Astrocyte (in vitro differentiated cells and primary cell): ENCODE measurements at regions not wholly inside any gene's neighbourhood (a gene's known extent, or its start where the extent isn't known, plus 50 kb on each side); places are given as distances from the start of the nearest gene placed in this dataset.
A peak's percentile ranks its signal among the peaks of the same experiment; 100 is the strongest.

ENCODE experiments used
- DNase-seq: peaks from one replicate; pipeline ENCODE4 v3.0.0-alpha.2; 2010; ENCODE audit warnings: low read depth
- FAIRE-seq: peaks from 2 replicates; lab custom pipeline; 2011; peaks lifted over from hg19 to GRCh38; lab: Jason Lieb, UNC
- H2AFZ ChIP-seq: 2 replicates; pipeline ENCODE4 v1.6.0; 2012; ENCODE audit warnings: low read depth, low read length, inconsistent platforms
- H3K27ac ChIP-seq: 2 replicates; pipeline ENCODE4 v1.5.1; 2011; ENCODE audit warnings: low read depth, low read length, inconsistent platforms
- H3K27me3 ChIP-seq: 2 replicates; pipeline ENCODE4 v1.6.0; 2011; ENCODE audit warnings: low read length, inconsistent platforms; ENCODE audit not compliant: insufficient read depth
- H3K36me3 ChIP-seq: 2 replicates; pipeline ENCODE4 v1.5.1; 2011; ENCODE audit warnings: low read length, inconsistent platforms; ENCODE audit not compliant: insufficient read depth
- H3K4me1 ChIP-seq: 2 replicates; pipeline ENCODE4 v1.5.1; 2011; ENCODE audit warnings: low read length, inconsistent platforms; ENCODE audit not compliant: insufficient read depth
- H3K4me2 ChIP-seq: 2 replicates; pipeline ENCODE4 v1.6.0; 2012; ENCODE audit warnings: low read length, inconsistent platforms
- H3K4me3 ChIP-seq: 2 replicates; pipeline ENCODE4 v1.5.1; 2011; ENCODE audit warnings: low read depth, mild to moderate bottlenecking, low read length, inconsistent platforms; ENCODE audit not compliant: insufficient read depth
- H3K79me2 ChIP-seq: 2 replicates; pipeline ENCODE4 v1.6.0; 2012; ENCODE audit warnings: mild to moderate bottlenecking, low read length, inconsistent platforms; ENCODE audit not compliant: insufficient read depth
- H3K9ac ChIP-seq: 2 replicates; pipeline ENCODE4 v1.6.0; 2012; ENCODE audit warnings: mild to moderate bottlenecking, low read length, inconsistent platforms
- H3K9me3 ChIP-seq: 2 replicates; pipeline ENCODE4 v1.5.1; 2012; ENCODE audit warnings: low read depth, mild to moderate bottlenecking, low read length, inconsistent platforms; ENCODE audit not compliant: insufficient read depth
- H4K20me1 ChIP-seq: 2 replicates; pipeline ENCODE4 v1.6.0; 2012; ENCODE audit warnings: low read length, inconsistent platforms; ENCODE audit not compliant: insufficient read depth
- H3K27ac Mint-ChIP-seq: one replicate; pipeline ENCODE4 v1.8.0; 2021; ENCODE audit warnings: mild to moderate bottlenecking, mixed read lengths; ENCODE audit not compliant: unreplicated experiment
- H3K27me3 Mint-ChIP-seq: one replicate; pipeline ENCODE4 v1.8.0; 2021; ENCODE audit warnings: low read depth, mixed read lengths; ENCODE audit not compliant: unreplicated experiment
- H3K36me3 Mint-ChIP-seq: one replicate; pipeline ENCODE4 v1.8.0; 2021; ENCODE audit warnings: low read depth, mixed read lengths; ENCODE audit not compliant: unreplicated experiment
- H3K4me1 Mint-ChIP-seq: one replicate; pipeline ENCODE4 v1.8.0; 2021; ENCODE audit warnings: low read depth, mixed read lengths; ENCODE audit not compliant: unreplicated experiment
- H3K4me3 Mint-ChIP-seq: one replicate; pipeline ENCODE4 v1.8.0; 2021; ENCODE audit warnings: mild to moderate bottlenecking, moderate library complexity, mixed read lengths; ENCODE audit not compliant: unreplicated experiment
- H3K9me3 Mint-ChIP-seq: one replicate; pipeline ENCODE4 v1.8.0; 2021; ENCODE audit warnings: mild to moderate bottlenecking, mixed read lengths; ENCODE audit not compliant: unreplicated experiment
- CTCF ChIP-seq: IDR thresholded peaks from 2 replicates; pipeline ENCODE4 v1.5.1; 2011; ENCODE audit warnings: low read depth, mild to moderate bottlenecking, inconsistent platforms, low read length, moderate library complexity; ENCODE audit not compliant: insufficient read depth
- EZH2 ChIP-seq: IDR thresholded peaks from 2 replicates; pipeline ENCODE4 v1.6.1; 2012; ENCODE audit warnings: mild to moderate bottlenecking, low read length, inconsistent platforms; ENCODE audit not compliant: insufficient read depth

DNA sequence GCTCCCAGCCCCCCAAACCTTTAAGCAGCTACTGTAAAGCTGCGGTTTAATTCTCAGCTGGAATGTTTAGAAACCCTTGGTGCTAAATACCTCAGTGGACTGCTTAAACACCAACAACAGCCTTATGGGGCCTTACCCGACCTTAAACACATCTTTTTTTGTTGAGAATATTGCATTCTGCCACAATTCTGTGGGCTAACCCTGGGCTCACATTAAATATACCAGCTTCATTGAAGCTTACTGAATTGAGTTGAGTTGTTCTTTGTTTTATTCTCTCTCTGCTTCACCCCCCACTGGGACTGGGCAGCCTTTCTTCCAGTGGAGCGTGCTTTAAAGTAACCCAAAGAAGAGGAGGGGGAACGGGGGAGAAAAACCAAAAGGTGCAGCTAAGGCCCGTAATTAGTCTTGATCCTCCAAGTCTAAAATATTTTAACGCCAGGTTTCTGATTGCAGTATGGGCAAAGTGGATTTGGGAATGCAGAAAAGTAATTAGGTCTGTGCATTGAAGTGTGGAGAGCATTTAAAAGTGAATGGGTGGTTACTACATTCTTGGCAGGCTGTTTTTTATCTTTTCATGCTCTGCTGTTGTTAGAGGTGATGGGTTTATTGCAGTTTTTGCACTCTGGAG, 281.2 kb downstream of the NR2F1-AS1 start:
- peak; percentile 64 for DNase-seq
- H3K4me3 ChIP-seq = no peak overlapping the region
- no peaks in the 10 kb centered on the region for H3K9me3 ChIP-seq
- Mint-ChIP-seq H3K9me3 (no peaks in the 10 kb centered on the region), H3K4me3 (no peak overlapping the region), H3K27me3 (no peaks in the 10 kb centered on the region), H3K36me3 (no peaks in the 10 kb centered on the region), H3K4me1 (peaks cover 52% of the 10 kb centered on the region), H3K27ac (peak overlapping the region; percentile 30)
- no peak overlapping the region for H3K27ac ChIP-seq
- no peaks in the 10 kb centered on the region for H3K36me3 ChIP-seq
- H3K79me2 ChIP-seq = no peaks in the 10 kb centered on the region
- H3K9ac ChIP-seq = no peak overlapping the region
- no peaks in the 10 kb centered on the region for H4K20me1 ChIP-seq
- no peak for FAIRE-seq
- no peaks in the 10 kb centered on the region for H3K27me3 ChIP-seq
- H3K4me1 ChIP-seq = peaks cover 19% of the 10 kb centered on the region
- peak overlapping the region; percentile 49 for H3K4me2 ChIP-seq
- peak overlapping the region; percentile 4 for H2AFZ ChIP-seq
- TF ChIP-seq CTCF (no peak), EZH2 (no peak)

GRCh38 chr5:93297116-93297515, 283.9 kb downstream of the NR2F1-AS1 start:
- Histone ChIP-seq H3K4me3 (no peak overlapping the region), H4K20me1 (no peaks in the 10 kb centered on the region), H3K4me2 (no peak overlapping the region), H3K9ac (no peak overlapping the region), H3K9me3 (no peaks in the 10 kb centered on the region), H3K79me2 (no peaks in the 10 kb centered on the region), H3K4me1 (peaks cover 13% of the 10 kb centered on the region), H3K36me3 (no peaks in the 10 kb centered on the region), H2AFZ (no peak overlapping the region), H3K27me3 (no peaks in the 10 kb centered on the region), H3K27ac (no peak overlapping the region)
- H3K9me3 Mint-ChIP-seq = no peaks in the 10 kb centered on the region
- H3K27me3 Mint-ChIP-seq = no peaks in the 10 kb centered on the region
- FAIRE-seq = no peak
- H3K4me1 Mint-ChIP-seq = peaks cover 33% of the 10 kb centered on the region
- H3K36me3 Mint-ChIP-seq = no peaks in the 10 kb centered on the region
- no peak for DNase-seq
- no peak overlapping the region for H3K4me3 Mint-ChIP-seq
- H3K27ac Mint-ChIP-seq = no peak overlapping the region
- no peak for TF ChIP-seq EZH2
- TF ChIP-seq CTCF = no peak

- Histone ChIP-seq H3K4me1 (peaks cover 13% of the 10 kb centered on the region), H3K79me2 (no peaks in the 10 kb centered on the region), H3K9ac (no peak overlapping the region), H2AFZ (no peak overlapping the region), H3K27ac (no peak overlapping the region), H3K9me3 (no peaks in the 10 kb centered on the region), H3K4me2 (no peak overlapping the region), H3K36me3 (no peaks in the 10 kb centered on the region), H3K4me3 (no peak overlapping the region), H3K27me3 (no peaks in the 10 kb centered on the region), H4K20me1 (no peaks in the 10 kb centered on the region)
- no peak overlapping the region for H3K27ac Mint-ChIP-seq
- H3K36me3 Mint-ChIP-seq = no peaks in the 10 kb centered on the region
- FAIRE-seq = no peak
- no peak overlapping the region for H3K4me3 Mint-ChIP-seq
- no peaks in the 10 kb centered on the region for H3K9me3 Mint-ChIP-seq
- DNase-seq = peak; percentile 18
- no peaks in the 10 kb centered on the region for H3K27me3 Mint-ChIP-seq
- H3K4me1 Mint-ChIP-seq = peaks cover 29% of the 10 kb centered on the region
- no peak for TF ChIP-seq CTCF
- TF ChIP-seq EZH2 = no peak
These were observed 284.7 kb downstream of the NR2F1-AS1 start for GRCh38 chr5:93296338-93296737.
